ENCODE measurements at regions not wholly inside any gene's neighbourhood (a gene's known extent, or its start where the extent isn't known, plus 50 kb on each side); places are given as distances from the start of the nearest gene placed in this dataset.

DNA sequence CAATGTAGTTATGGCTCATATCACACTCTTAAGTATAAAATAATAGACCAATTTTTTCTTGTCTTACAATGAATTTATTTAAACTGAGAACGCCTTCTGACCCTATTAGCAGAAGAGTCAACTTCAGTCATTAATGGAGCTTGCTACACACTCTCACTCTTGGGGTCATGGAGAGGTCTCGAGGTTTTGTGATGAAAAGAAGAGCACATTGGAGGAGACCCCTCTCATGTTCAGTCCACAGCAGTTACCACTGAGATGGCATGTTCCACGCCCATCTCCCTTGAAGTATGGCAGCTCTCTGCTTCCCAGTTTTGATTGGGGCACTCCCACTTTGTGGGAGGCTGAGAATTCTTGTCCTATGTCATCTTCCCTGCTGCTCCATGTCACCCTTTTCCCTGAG lies 266.4 kb downstream of the RPS29 start:
- TF ChIP-seq, protein P1, sequence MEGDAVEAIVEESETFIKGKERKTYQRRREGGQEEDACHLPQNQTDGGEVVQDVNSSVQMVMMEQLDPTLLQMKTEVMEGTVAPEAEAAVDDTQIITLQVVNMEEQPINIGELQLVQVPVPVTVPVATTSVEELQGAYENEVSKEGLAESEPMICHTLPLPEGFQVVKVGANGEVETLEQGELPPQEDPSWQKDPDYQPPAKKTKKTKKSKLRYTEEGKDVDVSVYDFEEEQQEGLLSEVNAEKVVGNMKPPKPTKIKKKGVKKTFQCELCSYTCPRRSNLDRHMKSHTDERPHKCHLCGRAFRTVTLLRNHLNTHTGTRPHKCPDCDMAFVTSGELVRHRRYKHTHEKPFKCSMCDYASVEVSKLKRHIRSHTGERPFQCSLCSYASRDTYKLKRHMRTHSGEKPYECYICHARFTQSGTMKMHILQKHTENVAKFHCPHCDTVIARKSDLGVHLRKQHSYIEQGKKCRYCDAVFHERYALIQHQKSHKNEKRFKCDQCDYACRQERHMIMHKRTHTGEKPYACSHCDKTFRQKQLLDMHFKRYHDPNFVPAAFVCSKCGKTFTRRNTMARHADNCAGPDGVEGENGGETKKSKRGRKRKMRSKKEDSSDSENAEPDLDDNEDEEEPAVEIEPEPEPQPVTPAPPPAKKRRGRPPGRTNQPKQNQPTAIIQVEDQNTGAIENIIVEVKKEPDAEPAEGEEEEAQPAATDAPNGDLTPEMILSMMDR (IDR thresholded peaks at IDR 0.05) = no peak
- TF ChIP-seq POLR2A (IDR thresholded peaks at IDR 0.05) (no peak), POLR2AphosphoS5 (IDR thresholded peaks at IDR 0.05) (no peak)
